K562 (cell line): ENCODE measurements at regions not wholly inside any gene's neighbourhood (a gene's known extent, or its start where the extent isn't known, plus 50 kb on each side); places are given as distances from the start of the nearest gene placed in this dataset.

Experiments
- ATF3 ChIP-seq, 2 experiments: fragments of 450-650 bp in 1 of 2; sonication (generic) in 1 of 2; formaldehyde crosslinking in 1 of 2; IDR thresholded peaks in 1 of 2; conservative IDR thresholded peaks in 1 of 2; 2 replicates each; pipeline versions ENCODE4 v1.6.1 to v1.8.1; 2016 to 2023; ENCODE audit warnings: mild to moderate bottlenecking in 2 of 2, moderate library complexity in 2 of 2, inconsistent platforms in 1 of 2, missing genetic modification reagents in 1 of 2
- CHD1 ChIP-seq: fragments of 200-600 bp; sonication (generic); IDR thresholded peaks from one replicate; pipeline ENCODE4 v1.6.1; 2012; ENCODE audit warnings: mild to moderate bottlenecking, moderate library complexity, low read length, inconsistent platforms
- FOXK2 ChIP-seq, 2 experiments: fragments of 450-650 bp; IDR thresholded peaks in 1 of 2; conservative IDR thresholded peaks in 1 of 2; 2 replicates each; pipeline ENCODE4 v1.6.1; 2016; ENCODE audit warnings: low read depth in 2 of 2, mild to moderate bottlenecking in 1 of 2
- HDAC1 ChIP-seq, 2 experiments: fragments of 450-650 bp; IDR thresholded peaks; 2 replicates each; pipeline ENCODE4 v1.6.1; 2016 to 2017; ENCODE audit warnings: inconsistent platforms in 1 of 2, mild to moderate bottlenecking in 1 of 2, moderate library complexity in 1 of 2
- IRF1 ChIP-seq: sonication (generic); formaldehyde crosslinking; IDR thresholded peaks from 2 replicates; pipeline ENCODE4 v1.8.0; 2022; ENCODE audit warnings: missing genetic modification reagents, mild to moderate bottlenecking, borderline replicate concordance
- JUND ChIP-seq, 2 experiments: IDR thresholded peaks; 2 replicates in 1 of 2; 3 replicates in 1 of 2; pipeline ENCODE4 v1.6.1; 2011; ENCODE audit warnings: borderline replicate concordance in 2 of 2, low read depth in 2 of 2, low read length in 2 of 2, improper control_type of control experiment in 1 of 2, missing biosample characterization in 1 of 2, missing genetic modification characterization in 1 of 2, missing genetic modification reagents in 1 of 2
- MLLT1 ChIP-seq, 2 experiments: fragments of 450-650 bp; IDR thresholded peaks; 2 replicates each; pipeline ENCODE4 v1.6.1; 2016
- MNT ChIP-seq, 2 experiments: fragments of 450-650 bp; conservative IDR thresholded peaks; 2 replicates each; pipeline ENCODE4 v1.6.1; 2017; ENCODE audit warnings: mild to moderate bottlenecking in 2 of 2, moderate library complexity in 2 of 2
- NFIC ChIP-seq: fragments of 450-650 bp; IDR thresholded peaks from 2 replicates; pipeline ENCODE4 v1.6.1; 2017; ENCODE audit warnings: mild to moderate bottlenecking, inconsistent platforms
- PATZ1 ChIP-seq: fragments of 250-450 bp; sonication (Bioruptor Pico); IDR thresholded peaks from 2 replicates; pipeline ENCODE4 v1.5.0; 2020; ENCODE audit warnings: mild to moderate bottlenecking, borderline replicate concordance
- PTTG1 ChIP-seq: fragments of 450-650 bp; IDR thresholded peaks from 2 replicates; pipeline ENCODE4 v1.6.1; 2016; ENCODE audit warnings: low read depth, mild to moderate bottlenecking, missing genetic modification characterization, missing compliant biosample characterization
- RB1 ChIP-seq: fragments of 450-650 bp; IDR thresholded peaks from 2 replicates; pipeline ENCODE4 v1.6.1; 2017; ENCODE audit warnings: low read depth, mild to moderate bottlenecking
- SMARCA4 ChIP-seq: fragments of 450-650 bp; IDR thresholded peaks from 2 replicates; pipeline ENCODE4 v1.6.1; 2016
- TAF15 ChIP-seq: fragments of 200-400 bp; formaldehyde crosslinking; IDR thresholded peaks from 2 replicates; pipeline ENCODE4 v1.6.1; 2017; ENCODE audit warnings: mild to moderate bottlenecking, low read depth, low read length, moderate library complexity
- TCF7L2 ChIP-seq: fragments of 150-350 bp; IDR thresholded peaks from 2 replicates; pipeline ENCODE4 v1.6.1; 2016; ENCODE audit warnings: low read depth, mild to moderate bottlenecking, low read length, moderate library complexity
- TRIM24 ChIP-seq, 2 experiments: fragments of 450-650 bp; IDR thresholded peaks; 2 replicates each; pipeline ENCODE4 v1.6.1; 2016
- ZNF184 ChIP-seq: sonication (generic); formaldehyde crosslinking; IDR thresholded peaks from 2 replicates; pipeline ENCODE4 v1.5.0; 2020; ENCODE audit warnings: missing genetic modification reagents
- ZNF445 ChIP-seq: fragments of 250-450 bp; sonication (Bioruptor Pico); IDR thresholded peaks from 2 replicates; pipeline ENCODE4 v1.4.0; 2020; ENCODE audit warnings: low read depth, mild to moderate bottlenecking, moderate library complexity
- ZNF589 ChIP-seq: fragments of 200-800 bp; sonication (Bioruptor generic); IDR thresholded peaks from 2 replicates; pipeline ENCODE4 v1.6.1; 2016; ENCODE audit warnings: low read depth, missing genetic modification characterization, missing compliant biosample characterization

- TF ChIP-seq NFIC, result peak; percentile 21; the same call in 1 of the 2 replicates
- TF ChIP-seq PATZ1 (CRISPR knock-in tag), result no peak
- TF ChIP-seq TAF15, result no peak
- TF ChIP-seq CHD1, result no peak
- no peak for TF ChIP-seq ZNF445 (CRISPR knock-in tag)
- no peak for TF ChIP-seq FOXK2 (conservative IDR thresholded peaks at IDR 0.05 in 1 of 2, IDR thresholded peaks at IDR 0.05 in 1 of 2; ENCODE audit: low read depth in 2 of 2)
- TF ChIP-seq ZNF589 (CRISPR knock-in tag), result peak; percentile 67; the same call in 1 of the 2 replicates
- no peak for TF ChIP-seq PTTG1 (tag)
- no peak for TF ChIP-seq TCF7L2
- peak; percentile 70 to 83 for TF ChIP-seq TRIM24 (IDR thresholded peaks at IDR 0.05)
- TF ChIP-seq JUND (IDR thresholded peaks at IDR 0.05; ENCODE audit: borderline replicate concordance, low read depth, low read length), result peak; percentile 76; the same call in 1 of the 2 replicates
- peak; percentile 79; the same call in 1 of the 3 replicates for TF ChIP-seq JUND (tag; IDR thresholded peaks at IDR 0.05; ENCODE audit: borderline replicate concordance, low read depth, low read length)
- TF ChIP-seq MNT (conservative IDR thresholded peaks at IDR 0.05), result 0 out of 4 replicates have a peak, but pooled peaks of 1 of the 2 experiments have one; percentile 4
- peak; percentile 79 for TF ChIP-seq SMARCA4
- TF ChIP-seq IRF1, result 0 out of 2 replicates have a peak, but pooled peaks have one; percentile 65
- peak in 1 of 2 experiments; percentile 41; a peak in 1 of 4 replicates for TF ChIP-seq HDAC1 (IDR thresholded peaks at IDR 0.05)
- TF ChIP-seq ZNF184 (CRISPR knock-in tag), result no peak
- no peak for TF ChIP-seq MLLT1 (IDR thresholded peaks at IDR 0.05)
- TF ChIP-seq ATF3 (IDR thresholded peaks at IDR 0.05), result peak; percentile 86
- no peak for TF ChIP-seq ATF3 (CRISPR knock-in tag; conservative IDR thresholded peaks at IDR 0.05)
- no peak for TF ChIP-seq RB1
Observed at GRCh38 chr7:106600569-106601373, 60.2 kb downstream of the CCDC71L start (continued).
